Right lobe of liver (tissue), 6 donors: ENCODE measurements at regions not wholly inside any gene's neighbourhood (a gene's known extent, or its start where the extent isn't known, plus 50 kb on each side); places are given as distances from the start of the nearest gene placed in this dataset.

Experiments used
- ATAC-seq, 4 donors: fragments of 200-7000 bp; cut with Tn5 transposase; one replicate each; pipeline ENCODE4 v1.9.1; 2020; ENCODE audit warnings: mild to moderate bottlenecking in 4 of 4, moderate library complexity in 4 of 4
- DNase-seq, 3 donors: peaks; one replicate each; pipeline ENCODE4 v3.0.0-alpha.2; 2020
- H3K27ac ChIP-seq, 3 donors: fragments of 200-600 bp; one replicate each; pipeline ENCODE4 v1.8.0; 2022
- H3K27me3 ChIP-seq, 2 donors: fragments of 200-600 bp; one replicate each; pipeline ENCODE4 v1.8.0; 2022
- H3K36me3 ChIP-seq, 4 donors: fragments of 200-600 bp; sonication (generic) in 1 of 4; one replicate each; pipeline versions ENCODE4 v1.5.1 to v1.8.0; 2017 to 2022; ENCODE audit warnings: control low read depth in 1 of 4
- H3K4me1 ChIP-seq, 4 donors: fragments of 200-600 bp; sonication (generic) in 1 of 4; one replicate each; pipeline versions ENCODE4 v1.5.1 to v1.8.0; 2017 to 2022; ENCODE audit warnings: control low read depth in 1 of 4
- H3K4me3 ChIP-seq, 3 donors: fragments of 200-600 bp; one replicate each; pipeline ENCODE4 v1.8.0; 2022
- H3K9me3 ChIP-seq, 4 donors: fragments of 200-600 bp; sonication (generic) in 1 of 4; one replicate each; pipeline versions ENCODE4 v1.5.1 to v1.8.0; 2017 to 2022; ENCODE audit warnings: control low read depth in 1 of 4
- CTCF ChIP-seq, 4 donors: fragments of 200-600 bp in 3 of 4; fragments of 450-650 bp in 1 of 4; IDR thresholded peaks; one replicate each; pipeline versions ENCODE4 v1.5.1 to v1.8.0; 2016 to 2022; ENCODE audit warnings: antibody characterized with exemption in 4 of 4, mild to moderate bottlenecking in 2 of 4
- POLR2A ChIP-seq: fragments of 450-650 bp; IDR thresholded peaks from one replicate; pipeline ENCODE4 v1.6.1; 2017; ENCODE audit warnings: antibody characterized with exemption, mild to moderate bottlenecking
- WGBS: methylation state at CpG from one replicate; pipeline ENCODE4 v1.1.6; 2018; ENCODE audit warnings: low coverage, low lambda C conversion rate; ENCODE audit not compliant: insufficient coverage; ENCODE audit errors: missing lambda C conversion rate; 5-methylcytosine and 5-hydroxymethylcytosine counted together
- intact Hi-C, 2 donors: fragments of 100-400 bp; cut with DNase I; formaldehyde crosslinking; loops; one replicate each; pipeline versions ENCODE4 v1.11.2 to v1.14.1; 2022
- donor health status: DM: no; HTN: yes; CAD: no.
- donor health status: DM: no; HTN: no; CAD: no.
- donor health status: DM: no; HTN: no; CAD: no.
- donor health status: DM: no; HTN: yes; CAD: no.
- donor health status: DM: no; HTN: yes; CAD: no.

- WGBS, result 4% methylated on average over 6 of the region's 17 CpGs
- ATAC-seq, result no peak
- intact Hi-C loops, result no loop called here
- H3K4me3 ChIP-seq, result no peak overlapping the region
- no peak overlapping the region for H3K27ac ChIP-seq
- no peaks in the 10 kb centered on the region for H3K36me3 ChIP-seq
- no peaks in the 10 kb centered on the region for H3K4me1 ChIP-seq
- DNase-seq, result peak in 1 of 3 donors; percentile 37
- no peaks in the 10 kb centered on the region for H3K9me3 ChIP-seq
- no peaks in the 10 kb centered on the region for H3K27me3 ChIP-seq
- TF ChIP-seq POLR2A (no peak), CTCF (IDR thresholded peaks at IDR 0.05) (no peak)
Observed at GRCh38 chr5:2183154-2184025, 300.7 kb upstream of the IRX4 start.

- no peaks in the 10 kb centered on the region for H3K27me3 ChIP-seq
- no peaks in the 10 kb centered on the region for H3K9me3 ChIP-seq
- no peaks in the 10 kb centered on the region for H3K36me3 ChIP-seq
- no peak overlapping the region for H3K27ac ChIP-seq
- ATAC-seq (no peak), DNase-seq (no peak)
- no peak overlapping the region for H3K4me3 ChIP-seq
- TF ChIP-seq POLR2A (no peak), CTCF (IDR thresholded peaks at IDR 0.05) (no peak)
- no peaks in the 10 kb centered on the region for H3K4me1 ChIP-seq
- intact Hi-C loops, result no loop called here
- WGBS, result 83% methylated on average over 1 of the region's 5 CpGs
Observed at GRCh38 chr5:2182020-2182419, 299.3 kb upstream of the IRX4 start.

GRCh38 chr5:2181557-2181956 is 298.8 kb upstream of the IRX4 start:
- intact Hi-C loops, result no loop called here
- H3K4me1 ChIP-seq, result no peaks in the 10 kb centered on the region
- no peak overlapping the region for H3K4me3 ChIP-seq
- no peaks in the 10 kb centered on the region for H3K36me3 ChIP-seq
- no peaks in the 10 kb centered on the region for H3K9me3 ChIP-seq
- 66% methylated on average over 7 of the region's 17 CpGs for WGBS
- no peaks in the 10 kb centered on the region for H3K27me3 ChIP-seq
- peak in 1 of 3 donors; percentile 40 for DNase-seq
- ATAC-seq, result no peak
- TF ChIP-seq CTCF (IDR thresholded peaks at IDR 0.05) (no peak), POLR2A (no peak)
- H3K27ac ChIP-seq, result no peak overlapping the region

- Histone ChIP-seq H3K4me3 (no peak overlapping the region), H3K36me3 (no peaks in the 10 kb centered on the region), H3K27ac (no peak overlapping the region), H3K9me3 (no peaks in the 10 kb centered on the region), H3K27me3 (no peaks in the 10 kb centered on the region), H3K4me1 (no peaks in the 10 kb centered on the region)
- TF ChIP-seq POLR2A (no peak), CTCF (IDR thresholded peaks at IDR 0.05) (no peak)
- ATAC-seq (peak in 3 of 4 donors; percentile 14 to 40 (median 26)), DNase-seq (peak in 1 of 3 donors; percentile 38)
- WGBS, result 38% methylated on average over 5 of the region's 8 CpGs
- intact Hi-C loops, result no loop called here
Observed at GRCh38 chr5:2181149-2181548, 298.4 kb upstream of the IRX4 start.
